GM10248 (cell line): ENCODE measurements at regions not wholly inside any gene's neighbourhood (a gene's known extent, or its start where the extent isn't known, plus 50 kb on each side); places are given as distances from the start of the nearest gene placed in this dataset.

Source experiments
- CTCF ChIA-PET: fragments of 300-600 bp; sonication (Branson Sonifier 250); formaldehyde crosslinking; extraction: SDS; loops from one replicate; lab custom pipeline; 2021; ENCODE audit warnings: antibody characterized with exemption; lab: Yijun Ruan, JAX
- POLR2A ChIA-PET: fragments of 350-650 bp; sonication (Branson Sonifier 250); formaldehyde crosslinking; extraction: SDS; loops from one replicate; lab custom pipeline; 2020; ENCODE audit warnings: antibody characterized with exemption; lab: Yijun Ruan, JAX
- DNase-seq: peaks from one replicate; pipeline ENCODE4 v3.0.0; 2012; ENCODE audit errors: extremely low spot score
- CTCF ChIP-seq: IDR thresholded peaks from 2 replicates; pipeline ENCODE4 v1.5.1; 2012; ENCODE audit warnings: mild to moderate bottlenecking, low read depth; ENCODE audit errors: extremely low read depth, missing control alignments, control extremely low read depth

- TF ChIP-seq CTCF, result no peak
- ChIA-PET CTCF (interaction anchor here (0.9 kb wide), 1 partner anchor 9 kb away, joined by 3 read pairs; no protein-coding TSS in a partner anchor), POLR2A (no interaction called here)
- no peak for DNase-seq
Observed at GRCh38 chr4:97453186-97453585, 690.1 kb downstream of the STPG2 start.

- POLR2A ChIA-PET, result no interaction called here
- no peak for TF ChIP-seq CTCF
- CTCF ChIA-PET, result no interaction called here
- DNase-seq, result no peak
Observed at GRCh38 chr4:97457253-97457652, 686.0 kb downstream of the STPG2 start.

GRCh38 chr4:97468272-97468671, 675.0 kb downstream of the STPG2 start:
- ChIA-PET POLR2A (no interaction called here), CTCF (interaction anchor here (1.9 kb wide), 1 partner anchor 8 kb away, joined by 7 read pairs; no protein-coding TSS in a partner anchor)
- TF ChIP-seq CTCF, result no peak
- DNase-seq, result no peak

GRCh38 chr4:97475621-97476020, 667.7 kb downstream of the STPG2 start:
- no peak for DNase-seq
- TF ChIP-seq CTCF, result no peak
- ChIA-PET POLR2A (no interaction called here), CTCF (interaction anchor here (1.0 kb wide), 1 partner anchor 26 kb away, joined by 3 read pairs; no protein-coding TSS in a partner anchor)

GRCh38 chr4:97477974-97478373, 665.3 kb downstream of the STPG2 start:
- ChIA-PET POLR2A (no interaction called here), CTCF (no interaction called here)
- no peak for DNase-seq
- TF ChIP-seq CTCF, result no peak

- CTCF ChIA-PET, result no interaction called here
- POLR2A ChIA-PET, result no interaction called here
Observed at GRCh38 chr4:97479388-97479787, 663.9 kb downstream of the STPG2 start.

More at GRCh38 chr4:97479388-97479787, 663.9 kb downstream of the STPG2 start:
- no peak for DNase-seq
- no peak for TF ChIP-seq CTCF
